Colonic mucosa (tissue), 4 donors: ENCODE measurements at regions not wholly inside any gene's neighbourhood (a gene's known extent, or its start where the extent isn't known, plus 50 kb on each side); places are given as distances from the start of the nearest gene placed in this dataset.

ENCODE experiments used
- DNase-seq: peaks from one replicate; pipeline ENCODE4 v3.0.0-alpha.2; 2020
- H3K27ac ChIP-seq: fragments of 200-600 bp; one replicate; pipeline ENCODE4 v1.8.0; 2021
- H3K27me3 ChIP-seq: fragments of 200-600 bp; one replicate; pipeline ENCODE4 v1.8.0; 2021
- H3K36me3 ChIP-seq: fragments of 200-600 bp; one replicate; pipeline ENCODE4 v1.8.0; 2021
- H3K4me1 ChIP-seq: fragments of 200-600 bp; one replicate; pipeline ENCODE4 v1.8.0; 2021; ENCODE audit warnings: mild to moderate bottlenecking
- H3K4me3 ChIP-seq: fragments of 200-600 bp; one replicate; pipeline ENCODE4 v1.8.0; 2021
- H3K9ac ChIP-seq, 2 donors: one replicate each; pipeline ENCODE4 v1.7.0; 2013; ENCODE audit warnings: control low read depth in 2 of 2, low read depth in 2 of 2, low read length in 2 of 2
- H3K9me3 ChIP-seq: fragments of 200-600 bp; one replicate; pipeline ENCODE4 v1.8.0; 2021
- CTCF ChIP-seq: fragments of 200-600 bp; IDR thresholded peaks from one replicate; pipeline ENCODE4 v1.8.0; 2022; ENCODE audit warnings: antibody characterized with exemption, mild to moderate bottlenecking
- intact Hi-C: fragments of 100-400 bp; cut with DNase I; formaldehyde crosslinking; loops from one replicate; pipeline ENCODE4 v1.14.1; 2022
- donor health status: healthy.
- donor health status: DM: no; HTN: no; CAD: no.
- donor health status: DM: no; HTN: no; CAD: no.

DNA sequence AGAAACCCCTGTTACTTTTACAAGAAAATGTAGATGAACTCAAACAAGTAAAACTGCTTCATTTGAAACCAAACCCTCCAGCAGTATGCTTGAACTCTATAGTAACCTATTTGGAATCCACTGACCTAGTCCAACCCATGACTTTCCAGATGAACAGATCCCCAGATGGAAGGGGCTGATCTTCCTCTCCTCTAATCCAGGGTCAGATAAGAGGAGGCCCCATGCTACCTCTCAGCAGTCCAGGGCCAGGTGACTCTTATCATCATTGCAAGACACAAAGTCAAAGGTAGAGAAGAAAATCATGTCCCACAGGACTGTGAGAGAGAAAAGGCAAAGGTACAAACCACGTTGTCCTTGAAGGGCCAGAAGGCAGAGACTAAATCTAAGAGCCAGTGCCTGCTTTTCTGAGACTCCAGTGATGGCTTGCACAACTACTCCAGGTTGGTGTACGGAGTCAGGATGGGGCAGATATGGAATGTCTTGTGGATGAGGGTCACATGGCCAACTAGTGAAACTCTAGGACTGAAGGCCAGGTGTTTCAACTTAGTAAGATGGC is 81.4 kb upstream of the MYLIP start:
- Histone ChIP-seq H3K4me3 (no peak overlapping the region), H3K27ac (no peak overlapping the region), H3K4me1 (no peaks in the 10 kb centered on the region), H3K9ac (no peak overlapping the region), H3K9me3 (no peaks in the 10 kb centered on the region), H3K27me3 (no peaks in the 10 kb centered on the region), H3K36me3 (no peaks in the 10 kb centered on the region)
- intact Hi-C loops: no loop called here
- no peak for TF ChIP-seq CTCF
- no peak for DNase-seq

DNA sequence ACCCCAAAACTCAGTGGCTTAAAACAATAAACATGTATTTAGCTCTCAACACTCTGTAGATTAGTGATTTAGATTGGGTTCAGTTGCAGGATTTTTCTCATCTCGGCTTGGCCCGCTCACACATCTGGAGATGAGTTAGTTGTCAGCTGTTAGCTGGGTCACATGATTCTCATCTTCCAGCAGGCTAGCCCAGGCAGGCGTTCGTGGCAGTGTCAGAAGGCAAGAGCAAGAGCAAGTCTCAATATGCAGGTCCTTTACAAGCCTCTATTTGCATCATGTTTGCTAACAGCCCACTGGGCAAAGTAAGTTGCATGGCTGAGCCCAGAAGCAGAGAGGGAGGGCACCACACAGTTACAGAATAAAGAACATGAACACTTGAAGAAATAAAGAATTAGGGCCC is 83.6 kb upstream of the MYLIP start:
- H3K27me3 ChIP-seq: no peaks in the 10 kb centered on the region
- H3K4me3 ChIP-seq: no peak overlapping the region
- DNase-seq: no peak
- intact Hi-C loops: no loop called here
- no peaks in the 10 kb centered on the region for H3K9me3 ChIP-seq
- TF ChIP-seq CTCF: no peak
- H3K27ac ChIP-seq: no peak overlapping the region
- H3K36me3 ChIP-seq: no peaks in the 10 kb centered on the region
- H3K9ac ChIP-seq: no peak overlapping the region
- no peaks in the 10 kb centered on the region for H3K4me1 ChIP-seq

DNA sequence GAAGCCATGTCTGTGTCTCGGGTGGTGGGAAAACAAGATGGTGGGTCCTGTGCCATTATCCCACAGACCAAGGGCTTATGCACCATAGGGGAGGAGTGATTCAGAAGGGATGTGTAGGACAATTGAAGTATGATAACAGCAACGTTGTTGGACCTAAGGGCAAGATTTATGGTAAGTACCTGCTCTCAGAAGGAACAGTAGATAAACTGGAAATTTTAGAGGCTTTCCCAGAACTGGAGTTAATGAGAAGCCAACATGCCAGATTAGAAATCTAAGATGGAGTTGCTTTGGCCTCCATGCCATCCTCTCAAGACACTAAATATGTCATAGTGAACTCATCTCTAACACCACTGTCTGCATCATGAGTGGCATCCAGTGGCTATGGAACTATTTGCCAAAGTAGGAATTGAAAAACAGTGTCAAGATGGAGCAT is 84.7 kb upstream of the MYLIP start:
- DNase-seq: no peak
- Histone ChIP-seq H3K9ac (no peak overlapping the region), H3K9me3 (no peaks in the 10 kb centered on the region), H3K36me3 (no peaks in the 10 kb centered on the region), H3K27ac (no peak overlapping the region), H3K4me3 (no peak overlapping the region), H3K27me3 (no peaks in the 10 kb centered on the region), H3K4me1 (no peaks in the 10 kb centered on the region)
- intact Hi-C loops: no loop called here
- TF ChIP-seq CTCF: no peak

DNA sequence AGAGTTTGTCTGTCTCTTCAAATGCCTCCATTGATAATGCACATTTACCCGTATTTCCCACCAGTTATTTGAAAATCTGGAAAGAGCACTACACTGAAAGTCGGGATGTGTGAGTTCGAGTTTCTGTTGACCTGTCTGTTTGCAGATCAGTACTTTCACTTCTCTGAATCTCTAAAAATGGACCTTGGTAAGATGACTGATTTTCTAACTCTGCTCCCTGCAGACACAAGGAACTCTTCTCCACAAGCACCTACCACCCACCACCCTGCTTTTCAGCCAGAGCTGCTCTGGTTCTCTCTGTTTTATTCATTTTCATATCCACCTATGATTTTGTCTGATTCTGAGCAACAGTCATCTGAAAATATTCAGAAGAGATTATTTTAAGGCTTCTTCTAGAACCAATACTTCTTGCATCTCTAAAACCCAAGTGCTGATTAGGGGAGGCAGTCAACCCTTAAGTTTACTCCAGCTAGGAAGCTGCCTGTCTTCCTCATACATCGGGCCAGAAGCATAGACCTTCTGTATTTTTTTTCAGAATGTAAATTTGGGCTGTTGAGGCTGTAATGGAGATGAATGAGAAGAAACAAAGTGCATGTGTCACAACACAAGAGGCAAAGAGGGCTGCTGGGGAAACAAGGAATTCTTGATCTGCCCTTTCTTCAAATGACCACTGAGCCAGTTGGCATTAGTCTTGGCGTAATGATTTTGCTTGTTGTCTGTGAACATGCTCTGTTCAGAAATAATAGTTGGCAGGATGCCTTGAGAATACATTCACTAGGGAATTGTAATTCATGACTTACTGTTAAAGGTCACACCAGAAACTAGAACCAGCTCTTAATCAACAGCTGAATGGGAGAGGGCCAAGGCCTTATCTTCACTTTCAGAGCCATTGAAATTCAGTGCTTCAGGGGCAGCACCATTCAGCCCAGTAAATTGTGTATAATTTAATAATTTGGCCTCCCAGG is 85.4 kb upstream of the MYLIP start:
- TF ChIP-seq CTCF: no peak
- Histone ChIP-seq H3K27ac (no peak overlapping the region), H3K4me3 (no peak overlapping the region), H3K36me3 (no peaks in the 10 kb centered on the region), H3K4me1 (no peaks in the 10 kb centered on the region), H3K9ac (no peak overlapping the region), H3K27me3 (no peaks in the 10 kb centered on the region), H3K9me3 (no peaks in the 10 kb centered on the region)
- intact Hi-C loops: no loop called here
- no peak for DNase-seq

- Histone ChIP-seq H3K4me3 (no peak overlapping the region), H3K9me3 (no peaks in the 10 kb centered on the region), H3K36me3 (no peaks in the 10 kb centered on the region), H3K9ac (no peak overlapping the region), H3K27me3 (no peaks in the 10 kb centered on the region), H3K27ac (no peak overlapping the region), H3K4me1 (no peaks in the 10 kb centered on the region)
- no peak for TF ChIP-seq CTCF
- DNase-seq: no peak
- intact Hi-C loops: no loop called here
These were observed 86.1 kb upstream of the MYLIP start for GRCh38 chr6:16042751-16043150.
